ENCODE measurements at regions not wholly inside any gene's neighbourhood (a gene's known extent, or its start where the extent isn't known, plus 50 kb on each side); places are given as distances from the start of the nearest gene placed in this dataset.
"Not testable (repeated sequence)": the region's sequence is repeated elsewhere in the genome, so short reads cannot be mapped to it uniquely, and the experiment has no call there.

DNA sequence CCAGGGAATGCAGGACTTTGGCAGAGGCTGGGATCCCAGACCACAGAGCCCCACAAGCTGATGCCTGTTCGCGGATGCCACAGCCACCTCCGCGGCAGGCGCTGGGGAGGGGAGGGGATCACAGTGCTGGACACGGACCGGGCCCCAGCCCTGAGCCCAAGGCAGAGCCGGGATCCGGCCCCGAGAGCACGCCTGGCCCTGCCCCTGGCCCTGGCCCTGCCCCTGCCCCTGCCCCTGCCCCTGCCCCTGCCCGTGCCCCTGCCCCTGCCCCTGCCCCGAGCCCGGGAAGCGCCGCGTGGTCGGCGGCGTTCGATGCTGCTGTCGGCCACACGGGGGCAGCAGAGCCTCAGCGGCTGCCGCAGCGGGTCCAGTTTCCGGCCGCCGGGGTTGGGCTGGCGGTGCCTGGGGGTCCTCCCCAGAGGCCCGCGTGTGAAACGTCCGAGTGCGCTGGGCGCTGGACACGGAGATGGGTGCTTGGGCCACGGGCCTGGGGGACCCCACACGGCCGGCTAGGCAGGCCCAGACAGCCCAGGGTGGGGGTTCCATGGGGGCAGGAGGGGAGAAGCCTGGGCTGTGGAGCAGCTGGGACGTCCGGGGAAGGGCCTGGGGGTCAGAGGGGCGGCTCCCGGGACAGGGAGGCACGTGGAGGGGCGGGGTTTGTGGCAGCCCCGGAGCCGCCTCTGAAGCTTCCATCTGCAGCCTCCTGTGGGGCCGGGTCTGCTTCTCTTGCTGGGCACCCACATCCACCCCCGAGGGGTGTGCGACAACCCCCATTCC, 153.8 kb downstream of the TMEM121 start:
- DNase-seq = not testable (repeated sequence)

DNA sequence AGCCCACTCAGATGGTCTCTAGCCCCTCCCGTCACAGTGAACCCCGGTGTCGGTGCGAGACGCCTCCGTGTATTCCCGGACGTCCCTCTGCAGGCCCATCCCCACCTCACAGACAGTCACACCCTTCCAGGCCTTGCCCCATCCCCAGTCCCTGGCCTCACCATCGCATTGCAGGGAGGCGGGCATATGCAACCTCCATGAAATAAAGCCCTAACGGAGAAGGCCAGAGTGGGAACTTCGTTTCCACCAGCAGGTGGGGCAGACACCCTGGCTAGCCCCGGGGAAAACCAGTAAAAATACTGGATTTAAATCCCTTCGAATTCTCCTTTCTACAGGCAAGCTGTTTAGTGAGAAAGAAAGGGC, 154.3 kb downstream of the TMEM121 start:
- not testable (repeated sequence) for DNase-seq

DNA sequence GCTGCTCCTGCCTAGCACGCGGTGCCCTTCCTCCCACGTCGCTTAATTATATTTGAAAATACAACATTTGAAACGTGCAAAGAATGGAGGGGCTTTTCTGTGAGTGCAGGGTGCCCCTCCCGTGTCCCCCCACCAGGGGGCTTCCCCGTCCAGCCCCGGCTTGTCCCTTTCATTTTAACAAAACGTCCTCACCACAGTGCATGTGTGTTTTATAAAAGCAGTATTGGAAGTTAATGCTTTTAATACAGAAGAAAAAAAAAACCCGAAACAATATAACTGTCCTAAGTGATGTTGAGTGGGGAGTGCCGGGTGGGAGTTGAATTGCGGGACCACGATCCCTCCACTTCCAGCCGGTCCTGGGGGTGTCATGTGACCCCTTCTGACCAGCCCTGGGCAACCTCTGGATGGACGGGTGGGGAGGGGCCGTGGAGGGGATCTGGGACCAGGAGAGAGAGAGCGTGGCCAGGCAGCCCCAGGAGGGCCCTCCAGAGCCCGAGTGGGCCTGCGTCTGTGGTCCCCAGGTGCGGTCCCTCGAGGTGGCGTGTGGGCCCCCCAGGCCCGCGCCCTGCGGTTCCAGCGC, 155.3 kb downstream of the TMEM121 start:
- not testable (repeated sequence) for DNase-seq

DNA sequence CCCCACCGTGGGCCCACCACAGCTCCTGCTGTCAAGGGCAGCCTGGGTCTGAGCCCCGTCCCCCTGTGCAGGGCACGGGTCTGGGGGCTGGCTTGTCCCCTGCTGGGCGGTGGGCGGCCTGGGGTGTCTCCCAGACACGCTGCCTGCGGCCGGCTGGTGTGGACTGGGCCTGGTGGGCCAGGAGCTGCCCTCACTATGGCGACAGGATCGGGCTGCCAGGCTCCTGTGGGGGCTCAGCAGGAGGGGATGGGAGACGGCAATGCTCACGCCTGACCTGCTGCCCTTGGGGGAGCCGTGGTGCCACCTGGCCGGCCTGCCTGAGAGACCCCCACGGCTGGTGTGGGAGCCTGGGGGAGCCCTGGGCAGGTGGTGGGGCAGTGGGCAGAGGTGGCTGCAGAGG, 156.1 kb downstream of the TMEM121 start:
- not testable (repeated sequence) for DNase-seq

DNA sequence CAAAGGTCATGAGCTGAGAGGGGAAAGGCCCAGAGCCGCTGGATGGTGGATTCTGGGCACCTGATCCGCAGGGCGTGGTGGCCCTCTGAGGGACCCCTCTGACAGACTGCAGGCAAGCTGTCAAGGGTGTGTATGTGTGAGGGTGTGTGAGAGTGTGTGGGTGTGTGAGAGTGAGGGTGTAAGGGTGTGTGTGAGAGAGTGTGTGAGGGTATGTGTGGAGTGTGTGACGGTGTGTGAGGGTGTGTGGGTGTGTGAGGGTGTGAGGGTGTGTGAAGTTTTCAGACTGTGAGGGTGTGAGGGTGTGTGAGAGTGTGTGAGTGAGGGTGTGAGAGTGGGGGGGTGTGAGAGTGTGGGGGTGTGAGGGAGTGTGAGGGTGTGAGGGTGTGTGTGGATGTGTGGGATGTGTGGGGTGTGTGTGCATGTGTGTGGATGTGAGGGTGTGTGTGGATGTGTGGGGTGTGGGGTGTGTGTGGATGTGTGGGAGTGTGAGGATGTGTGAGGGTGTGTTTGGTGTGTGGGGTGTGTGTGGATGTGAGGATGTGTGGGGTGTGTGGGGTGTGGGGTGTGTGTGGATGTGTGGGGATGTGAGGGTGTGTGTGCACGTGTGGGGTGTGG, 156.7 kb downstream of the TMEM121 start:
- DNase-seq = no peak

DNA sequence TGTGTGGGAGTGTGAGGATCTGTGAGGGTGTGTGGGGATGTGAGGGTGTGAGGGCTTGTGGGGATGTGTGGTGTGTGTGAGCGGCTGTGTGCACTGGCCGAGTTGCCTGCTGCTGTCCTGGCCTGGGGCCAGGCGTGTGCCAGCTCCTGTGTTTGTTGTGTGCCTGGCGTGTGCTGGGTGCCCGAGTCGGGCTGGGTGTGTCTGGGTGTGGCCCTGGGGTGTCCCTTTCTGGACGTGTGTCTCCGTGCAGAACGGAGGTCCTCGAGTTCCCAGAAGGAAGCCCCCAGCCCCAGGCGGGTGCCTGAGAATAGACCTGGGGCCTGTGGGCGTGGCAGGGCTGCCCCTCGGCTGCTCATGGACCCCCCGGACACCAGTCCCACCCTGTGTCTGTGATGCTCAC, 157.7 kb downstream of the TMEM121 start:
- not testable (repeated sequence) for DNase-seq

DNA sequence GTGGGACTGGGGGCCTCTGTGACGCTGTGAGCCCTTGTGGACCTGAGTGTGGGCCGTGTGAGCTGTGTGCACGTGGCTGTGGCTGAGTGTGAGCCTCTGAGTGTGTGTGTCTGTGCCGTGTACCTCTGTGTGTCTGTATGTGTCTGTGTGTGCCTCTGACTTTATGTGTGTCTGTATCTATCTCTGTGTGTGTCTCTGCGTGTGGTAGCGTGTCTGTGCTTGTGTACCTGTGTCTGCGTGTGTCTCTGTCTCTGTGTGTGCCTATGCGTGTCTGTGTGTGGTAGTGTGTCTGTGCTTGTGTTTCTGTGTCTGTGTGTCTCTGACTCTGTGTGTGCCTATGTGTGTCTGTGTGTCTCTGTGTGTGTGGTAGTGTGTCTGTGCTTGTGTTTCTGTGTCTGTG, 158.2 kb downstream of the TMEM121 start:
- DNase-seq = not testable (repeated sequence)

DNA sequence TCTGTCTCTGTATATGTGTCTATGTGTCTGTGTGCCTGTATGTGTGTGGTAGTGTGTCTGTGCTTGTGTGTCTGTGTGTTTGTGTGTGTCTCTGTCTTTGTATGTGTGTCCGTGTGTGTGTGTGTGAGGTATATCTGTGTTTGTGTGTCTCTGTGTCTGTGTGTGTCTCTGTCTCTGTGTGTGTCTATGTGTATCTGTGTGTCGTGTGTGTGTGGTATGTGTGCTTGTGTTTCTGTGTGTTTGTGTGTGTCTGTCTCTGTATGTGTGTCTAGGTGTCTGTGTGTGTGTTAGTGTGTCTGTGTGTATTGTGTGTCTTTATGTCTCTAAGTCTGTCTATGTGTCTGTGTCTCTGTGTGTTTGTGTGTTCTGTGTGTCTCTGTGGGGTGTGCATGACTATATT, 158.6 kb downstream of the TMEM121 start:
- no peak for DNase-seq

DNA sequence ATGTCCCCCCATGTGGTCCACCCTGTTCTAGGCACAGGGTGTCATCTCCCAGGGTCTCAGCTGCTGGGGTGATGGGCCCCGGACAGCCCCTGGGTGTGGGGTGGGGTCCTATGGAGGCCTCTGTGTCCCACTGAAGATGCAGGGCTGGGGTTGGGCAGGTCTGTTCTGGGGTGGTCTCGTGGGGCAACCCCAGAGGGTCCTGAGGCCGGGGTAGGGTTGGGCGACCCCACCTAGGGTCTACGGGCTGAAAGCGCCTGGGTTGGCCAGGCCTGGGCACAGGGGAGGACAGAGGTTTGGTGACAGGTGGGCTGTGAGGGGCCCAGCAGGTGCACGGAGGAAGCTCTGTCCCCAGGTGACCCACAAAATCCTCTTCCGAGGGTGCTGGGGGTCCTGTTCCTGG, 159.2 kb downstream of the TMEM121 start:
- DNase-seq = not testable (repeated sequence)

DNA sequence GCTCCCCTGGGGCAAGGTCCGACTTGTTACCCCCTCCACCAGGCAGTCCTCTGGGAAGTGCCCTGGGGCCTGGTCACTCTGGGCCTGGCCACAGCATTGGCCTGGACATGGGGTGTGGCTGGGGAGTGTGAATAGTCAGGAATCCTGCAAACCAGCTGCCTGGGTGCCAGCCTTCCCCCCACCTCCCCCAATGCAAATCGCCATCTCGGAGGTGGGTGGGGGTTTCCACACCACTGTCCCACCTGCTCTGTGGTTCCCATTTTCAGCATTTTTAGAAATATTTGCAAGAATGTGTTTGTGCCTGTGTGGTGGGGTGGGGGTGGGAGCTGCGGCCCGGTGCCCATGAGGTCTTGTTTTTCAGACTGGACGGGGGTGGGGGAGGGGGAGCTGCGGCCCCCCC, 159.7 kb downstream of the TMEM121 start:
- not testable (repeated sequence) for DNase-seq

DNA sequence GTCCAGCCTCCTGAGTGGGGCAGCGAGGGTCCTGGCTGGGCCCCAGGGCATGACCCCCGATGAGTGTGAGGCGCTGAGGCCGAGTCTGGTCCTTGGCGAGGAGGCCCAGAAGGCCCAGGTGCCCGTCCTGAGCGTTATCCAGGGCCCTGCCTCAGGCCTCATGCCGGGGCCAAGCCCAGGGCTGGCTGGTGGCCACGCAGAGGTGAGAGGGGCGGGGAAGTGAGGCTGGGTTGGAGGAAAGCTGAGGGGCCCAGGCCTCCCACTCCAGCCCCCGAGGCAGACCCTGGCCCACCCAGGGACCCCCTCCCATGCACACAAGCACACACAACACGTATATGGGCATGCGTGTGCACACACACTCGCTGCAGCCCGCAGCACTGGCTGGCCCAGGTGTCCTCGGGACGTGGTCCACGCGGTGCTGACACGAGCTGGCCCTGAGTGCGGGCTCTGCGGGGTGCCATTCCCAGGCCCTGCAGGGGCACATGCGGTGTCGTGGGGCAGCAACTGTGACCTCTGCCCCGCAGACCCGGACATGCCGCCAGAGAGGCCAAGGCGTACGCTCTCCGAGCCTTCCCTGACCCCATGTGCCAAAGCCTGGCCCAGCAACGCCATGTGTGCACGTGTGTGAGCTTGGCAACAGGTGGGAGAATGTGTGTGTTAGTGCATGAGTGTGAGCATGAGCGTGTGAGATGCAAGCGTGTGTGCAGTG, 160.2 kb downstream of the TMEM121 start:
- DNase-seq = not testable (repeated sequence)

DNA sequence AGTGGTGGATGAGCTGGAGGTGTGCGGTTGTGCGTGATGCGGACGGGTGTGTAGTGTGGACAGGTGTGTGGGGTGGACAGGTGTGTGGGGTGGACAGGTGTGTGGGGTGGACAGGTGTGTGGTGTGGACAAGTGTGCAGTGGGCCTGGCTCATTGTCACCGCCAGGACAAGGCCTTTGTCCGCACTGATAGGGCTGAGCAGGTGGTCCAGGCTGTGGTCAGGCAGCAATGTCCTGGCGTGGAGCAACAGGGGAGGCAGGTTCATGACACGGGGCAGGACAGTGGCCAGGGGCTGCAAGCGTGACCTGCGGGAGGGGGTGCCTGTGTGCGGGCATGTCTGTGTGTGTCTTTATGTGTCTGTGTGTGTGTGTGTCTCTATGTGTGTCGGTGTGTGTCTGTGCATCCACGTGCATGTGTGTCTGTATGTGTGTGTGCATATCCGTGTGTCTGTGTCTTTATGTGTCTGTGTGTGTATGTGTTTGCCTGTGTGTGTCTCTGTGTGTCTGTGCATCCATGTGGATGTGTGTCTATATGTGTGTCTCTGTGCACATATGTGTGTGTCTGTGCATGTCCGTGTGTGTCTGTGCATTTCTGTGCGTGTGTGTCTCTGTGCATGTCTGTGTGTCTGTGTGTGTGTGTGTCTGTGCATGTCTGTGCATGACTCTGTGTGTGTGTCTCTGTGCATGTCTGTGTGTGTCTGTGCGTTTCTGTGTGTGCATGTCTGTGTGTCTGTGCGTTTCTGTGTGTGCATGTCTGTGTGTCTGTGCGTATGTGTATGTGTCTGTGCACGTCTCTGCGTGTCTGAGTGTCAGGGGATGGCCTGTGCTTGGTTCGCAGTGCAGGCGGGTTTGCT, 161.0 kb downstream of the TMEM121 start:
- DNase-seq = not testable (repeated sequence)

DNA sequence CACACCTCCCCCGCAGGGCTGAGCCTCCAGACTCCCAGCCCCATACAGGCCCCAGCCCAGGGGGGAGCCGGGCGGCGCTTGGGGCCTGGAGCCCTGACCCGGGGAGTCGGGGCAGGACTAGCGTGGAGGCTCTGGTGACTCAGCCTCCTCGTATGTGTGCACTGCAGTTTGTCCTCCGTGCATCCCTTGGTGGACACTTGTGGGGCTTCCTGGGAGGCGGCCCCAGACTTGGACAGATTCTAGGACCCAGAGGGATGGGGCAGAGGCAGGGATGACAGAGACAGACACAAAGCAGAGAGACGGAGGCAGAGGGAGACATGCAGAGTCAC, 161.6 kb downstream of the TMEM121 start:
- DNase-seq = not testable (repeated sequence)

DNA sequence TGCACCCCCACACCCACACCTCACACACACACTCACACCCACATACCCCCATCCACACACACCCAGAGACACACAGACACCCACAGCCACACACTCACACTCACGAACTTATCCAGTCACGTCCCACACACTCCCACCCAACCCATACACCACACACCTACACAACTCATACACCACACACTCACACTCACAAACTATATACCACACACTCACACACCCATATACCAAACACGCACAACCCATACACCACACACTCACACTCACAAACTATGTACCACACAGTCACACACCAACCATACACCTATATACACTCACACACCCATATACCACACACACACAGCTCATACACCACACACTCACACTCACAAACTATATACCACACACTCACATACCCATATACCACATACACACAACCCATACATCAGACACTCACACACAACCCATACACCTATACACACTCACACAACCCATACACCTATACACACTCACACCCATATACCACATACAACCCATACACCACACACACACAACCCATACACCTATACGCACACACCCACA, 162.4 kb downstream of the TMEM121 start:
- not testable (repeated sequence) for DNase-seq

DNA sequence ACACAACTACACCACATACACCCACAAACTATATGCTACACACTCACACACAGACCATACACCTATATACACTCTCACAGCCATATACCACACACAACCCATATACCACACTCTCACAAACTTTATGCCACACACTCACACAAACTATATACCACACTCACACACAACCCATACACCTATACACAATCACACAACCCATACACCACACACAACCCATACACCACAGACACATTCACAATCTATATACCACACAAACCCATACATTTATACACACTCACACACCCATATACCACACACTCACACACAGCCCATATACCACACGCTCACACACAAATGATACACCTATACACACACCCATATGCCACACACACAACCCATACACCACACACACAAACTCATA, 163.3 kb downstream of the TMEM121 start:
- no peak for DNase-seq

DNA sequence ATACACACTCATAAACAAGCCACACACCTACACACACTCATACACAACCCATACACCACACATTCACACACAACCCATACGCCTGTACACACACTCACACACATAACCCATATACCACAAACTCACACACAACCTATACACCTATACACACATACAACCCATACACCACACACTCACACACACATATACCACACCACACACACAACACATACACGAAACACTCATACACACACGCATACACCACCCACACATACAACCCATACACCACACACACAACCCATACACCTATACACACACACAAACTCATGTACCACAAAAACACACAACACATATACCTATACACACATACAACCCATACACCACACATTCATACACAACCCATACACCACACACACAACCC, 164.3 kb downstream of the TMEM121 start:
- no peak for DNase-seq

DNA sequence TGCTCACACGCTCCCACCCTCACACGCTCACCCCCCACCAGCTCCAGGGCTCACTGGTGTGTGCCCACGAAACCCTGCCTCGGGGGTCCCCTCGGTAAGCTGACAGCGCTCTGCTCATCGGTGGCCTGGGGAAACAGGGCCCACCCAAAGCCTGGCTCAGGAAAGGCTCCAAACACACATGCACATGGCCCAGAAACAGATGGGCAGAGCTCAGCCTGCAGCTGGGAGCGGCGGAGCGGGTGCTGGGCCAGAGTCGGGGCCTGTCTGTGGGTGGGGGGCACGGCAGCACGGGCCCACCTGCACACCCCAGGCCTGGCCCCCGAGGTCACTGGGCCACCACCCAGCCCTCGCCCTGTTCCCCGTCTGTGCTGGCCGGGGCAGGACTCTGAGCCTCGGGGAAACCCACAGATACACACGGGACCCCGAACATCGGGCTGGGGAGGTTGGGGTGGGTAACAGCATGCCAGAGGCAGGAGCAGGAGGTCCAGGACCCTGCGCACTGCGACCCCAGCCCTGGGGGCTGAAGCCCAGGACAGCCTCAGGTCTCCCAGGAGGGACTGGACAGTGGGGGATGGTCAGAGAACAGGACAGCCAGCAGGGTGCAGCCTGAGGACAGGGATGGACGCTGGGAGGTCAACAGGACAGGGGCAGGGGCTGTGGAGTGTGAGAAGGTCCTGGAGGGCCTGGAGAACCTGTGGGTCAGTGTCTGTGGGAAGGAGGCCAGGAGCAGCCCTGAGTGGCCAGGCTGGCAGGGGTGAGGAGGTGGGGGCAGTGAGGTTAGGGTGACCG, 165.1 kb downstream of the TMEM121 start:
- DNase-seq = not testable (repeated sequence)

DNA sequence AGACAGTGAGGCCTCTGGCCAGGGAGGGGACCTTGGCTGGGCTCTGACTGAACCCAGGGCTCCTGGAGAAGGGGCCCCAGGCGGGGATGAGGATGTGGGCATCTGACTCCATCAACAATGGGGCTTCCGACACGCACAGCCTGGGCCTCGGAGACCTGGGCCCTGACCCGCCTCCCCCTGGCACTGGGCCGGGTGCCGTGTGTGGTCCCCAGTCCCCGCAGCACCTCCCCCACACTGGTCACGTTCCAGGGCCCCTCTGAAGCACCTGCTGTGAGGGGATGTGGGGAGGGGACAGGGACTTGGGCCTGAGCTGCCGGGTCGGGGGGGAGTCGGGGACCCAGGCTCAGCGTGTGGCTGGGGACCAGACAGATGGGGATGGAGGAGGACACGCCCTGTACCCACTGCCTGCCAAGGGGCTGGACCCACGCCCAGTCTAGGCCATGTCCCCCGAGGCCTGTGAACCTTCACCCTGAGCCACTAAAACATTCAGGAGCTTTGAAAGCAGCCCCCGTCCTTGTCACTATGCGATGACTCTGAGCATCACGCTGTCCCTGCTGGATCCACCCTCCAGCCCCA, 165.8 kb downstream of the TMEM121 start:
- not testable (repeated sequence) for DNase-seq

DNA sequence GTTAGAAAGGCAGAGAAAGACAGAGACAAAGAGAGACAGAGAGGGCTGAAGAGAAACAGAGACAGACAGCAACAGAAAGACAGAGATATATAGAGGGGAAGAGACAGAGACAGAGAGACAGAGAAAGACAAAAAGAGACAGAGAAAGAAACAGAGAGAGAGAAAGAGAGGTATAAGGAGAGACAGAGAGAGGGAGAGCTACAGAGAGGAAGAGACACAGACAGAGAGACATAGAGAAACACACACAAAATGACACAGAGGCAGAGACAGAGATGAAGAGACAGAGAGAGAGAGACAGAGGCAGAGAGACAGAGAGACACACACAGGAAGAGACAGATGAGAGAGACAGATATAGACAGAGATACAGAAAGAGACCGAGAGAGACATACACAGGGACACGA, 168.6 kb downstream of the TMEM121 start:
- DNase-seq = no peak

DNA sequence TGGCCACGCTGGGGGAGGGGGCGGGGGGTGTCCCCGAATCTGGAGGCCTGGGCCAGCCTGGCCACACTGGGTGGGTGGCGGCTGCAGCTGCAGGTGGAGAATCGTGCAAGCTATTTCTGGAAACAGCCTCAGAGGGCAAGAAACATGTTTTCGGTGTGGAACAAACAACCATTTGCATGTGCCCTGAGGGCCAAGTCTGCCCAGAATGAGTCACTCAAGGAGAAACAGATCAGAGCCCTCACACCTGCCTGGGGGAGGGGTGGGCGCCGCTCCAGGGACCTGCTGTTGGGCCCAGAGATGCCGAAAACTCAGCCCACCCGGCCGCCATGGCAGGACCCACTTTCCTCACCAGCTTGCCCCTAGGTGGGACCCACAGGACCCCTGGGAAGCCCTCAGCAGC, 170.0 kb downstream of the TMEM121 start:
- not testable (repeated sequence) for DNase-seq

DNA sequence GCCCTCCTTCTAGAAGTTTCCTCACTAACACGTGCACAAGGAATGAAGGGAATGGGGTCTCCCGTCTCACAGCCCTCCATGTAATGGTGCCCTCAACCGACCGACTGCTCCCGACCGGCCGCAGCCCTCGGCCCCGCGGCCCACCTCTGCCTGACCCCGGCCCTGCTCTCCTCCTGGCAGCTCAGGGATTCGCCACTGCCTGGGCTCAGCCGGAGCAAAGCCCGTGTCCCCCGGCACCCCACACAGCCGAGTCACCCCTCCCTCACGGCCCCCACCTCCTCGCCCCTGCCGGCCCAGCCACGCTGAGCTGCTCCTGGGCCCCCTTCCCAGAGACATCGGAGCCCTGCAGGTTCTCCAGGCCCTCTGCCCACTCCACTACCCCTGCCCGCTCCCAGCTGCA, 171.0 kb downstream of the TMEM121 start:
- not testable (repeated sequence) for DNase-seq
